ENCODE measurements at regions not wholly inside any gene's neighbourhood (a gene's known extent, or its start where the extent isn't known, plus 50 kb on each side); places are given as distances from the start of the nearest gene placed in this dataset.

DNA sequence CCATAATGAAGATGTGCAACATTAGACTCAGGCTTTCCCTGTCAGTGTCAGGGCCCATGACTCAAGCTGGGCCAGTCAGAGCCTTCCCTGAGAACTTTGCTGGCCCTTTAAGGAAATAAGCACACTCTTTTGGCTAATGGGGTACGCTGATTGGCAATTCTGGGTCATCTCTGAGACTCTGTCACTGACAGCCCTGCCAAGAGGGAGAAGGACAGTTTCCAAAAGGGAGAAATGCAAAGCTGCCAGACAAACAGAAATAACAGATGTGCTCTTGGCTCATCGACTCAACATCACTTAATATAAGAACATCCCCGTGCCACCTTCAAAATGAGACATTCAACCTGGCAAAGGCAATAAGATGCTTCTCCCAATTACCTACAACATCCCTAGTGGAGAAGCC, 491.9 kb upstream of the PROK2 start:
- H4K91ac ChIP-seq (ENCODE audit: insufficient read depth, low read depth, low read length) = no peak overlapping the region
- no peak overlapping the region for H4K8ac ChIP-seq (ENCODE audit: low read depth in 2 of 2, low read length in 2 of 2)
- POLR2A ChIA-PET (ENCODE audit: unreplicated experiment) = no interaction called here
- no peak for ATAC-seq (ENCODE audit: low read depth)
- no peak overlapping the region for H2AK5ac ChIP-seq (ENCODE audit: low read depth, low read length)
- no peak overlapping the region for H2AK9ac ChIP-seq (replicated peaks; ENCODE audit: low read depth, low read length, poor library complexity)
- H3K27me3 ChIP-seq (ENCODE audit: control insufficient read depth, insufficient read depth, low read length) = peaks cover 14% of the 10 kb centered on the region
- no peak overlapping the region for H2AFZ ChIP-seq (replicated peaks; ENCODE audit: low read length, poor library complexity)
- no peak overlapping the region for H3K27ac ChIP-seq (ENCODE audit: insufficient read depth, low read length)
- no peak overlapping the region for H3K23ac ChIP-seq (ENCODE audit: low read depth, low read length)
- H2BK15ac ChIP-seq (ENCODE audit: low read depth, low read length) = no peak overlapping the region
- 0 out of 2 replicates have a peak, but pooled peaks cover 3% of the 10 kb centered on the region for H3K9me1 ChIP-seq (ENCODE audit: insufficient read depth, low read length)
- H3K14ac ChIP-seq (replicated peaks; ENCODE audit: low read depth, low read length) = no peak overlapping the region
- no peaks in the 10 kb centered on the region for H3K79me1 ChIP-seq (ENCODE audit: low read depth in 1 of 2, low read length in 2 of 2)
- H2BK5ac ChIP-seq (ENCODE audit: low read depth, low read length, poor library complexity, severe bottlenecking) = no peak overlapping the region
- H3K4ac ChIP-seq (ENCODE audit: low read depth, low read length) = no peak overlapping the region
- H3K9ac ChIP-seq (ENCODE audit: low read depth, low read length) = no peak overlapping the region
- in situ Hi-C loops (cut with MboI; ENCODE audit: low sequenced_read_pairs) = no loop called here
- no peak overlapping the region for H2BK20ac ChIP-seq (ENCODE audit: low read depth, low read length)
- WGBS, 2 experiments (ENCODE audit: extremely low coverage in 2 of 2, insufficient read length in 1 of 2) = no CpG with 5 or more reads among the region's 3 CpGs
- H4K5ac ChIP-seq (ENCODE audit: low read depth, low read length) = no peak overlapping the region
- dilution Hi-C loops (cut with HindIII; ENCODE audit: low sequenced_read_pairs, unreplicated experiment) = no loop called here
- H3K4me3 ChIP-seq (ENCODE audit: insufficient read depth, low read depth, low read length) = no peak overlapping the region
- no peak overlapping the region for H3K4me2 ChIP-seq (ENCODE audit: low read depth, low read length)
- intact Hi-C loops (cut with micrococcal nuclease) = no loop called here
- no peaks in the 10 kb centered on the region for H3K9me3 ChIP-seq (ENCODE audit: control insufficient read depth, insufficient read depth, low read length)
- H3K18ac ChIP-seq (ENCODE audit: low read depth, low read length) = no peak overlapping the region
- TF ChIP-seq MAFK (IDR thresholded peaks at IDR 0.05; ENCODE audit: low read depth, low read length) (no peak), SMC3 (IDR thresholded peaks at IDR 0.05; ENCODE audit: low read depth, low read length) (no peak), BHLHE40 (IDR thresholded peaks at IDR 0.05; ENCODE audit: low read depth, low read length) (no peak), RAD21 (IDR thresholded peaks at IDR 0.05; ENCODE audit: low read length) (no peak), CHD1 (IDR thresholded peaks at IDR 0.05; ENCODE audit: low read depth, low read length) (no peak), RCOR1 (IDR thresholded peaks at IDR 0.05; ENCODE audit: insufficient replicate concordance, low read length) (no peak), NFE2L2 (IDR thresholded peaks at IDR 0.05; ENCODE audit: low read depth, low read length) (no peak), USF2 (IDR thresholded peaks at IDR 0.05; ENCODE audit: low read depth, low read length) (no peak), MAZ (IDR thresholded peaks at IDR 0.05; ENCODE audit: borderline replicate concordance, low read depth, low read length) (no peak), POLR2A (IDR thresholded peaks at IDR 0.05; ENCODE audit: low read depth, low read length) (no peak), CEBPB (IDR thresholded peaks at IDR 0.05; ENCODE audit: low read depth, low read length) (no peak), CTCF (conservative IDR thresholded peaks at IDR 0.05; ENCODE audit: low read depth, low read length) (no peak), MXI1 (IDR thresholded peaks at IDR 0.05; ENCODE audit: borderline replicate concordance, low read depth, low read length) (no peak)
- TF ChIP-seq, protein P1, sequence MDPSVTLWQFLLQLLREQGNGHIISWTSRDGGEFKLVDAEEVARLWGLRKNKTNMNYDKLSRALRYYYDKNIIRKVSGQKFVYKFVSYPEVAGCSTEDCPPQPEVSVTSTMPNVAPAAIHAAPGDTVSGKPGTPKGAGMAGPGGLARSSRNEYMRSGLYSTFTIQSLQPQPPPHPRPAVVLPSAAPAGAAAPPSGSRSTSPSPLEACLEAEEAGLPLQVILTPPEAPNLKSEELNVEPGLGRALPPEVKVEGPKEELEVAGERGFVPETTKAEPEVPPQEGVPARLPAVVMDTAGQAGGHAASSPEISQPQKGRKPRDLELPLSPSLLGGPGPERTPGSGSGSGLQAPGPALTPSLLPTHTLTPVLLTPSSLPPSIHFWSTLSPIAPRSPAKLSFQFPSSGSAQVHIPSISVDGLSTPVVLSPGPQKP (IDR thresholded peaks at IDR 0.05; ENCODE audit: borderline replicate concordance, low read depth, low read length) = no peak
- H3K4me1 ChIP-seq (ENCODE audit: control insufficient read depth, insufficient read depth, low read length) = peaks cover 15% of the 10 kb centered on the region
- no peaks in the 10 kb centered on the region for H4K20me1 ChIP-seq (ENCODE audit: insufficient read depth, low read length)
- H3K36me3 ChIP-seq (ENCODE audit: control insufficient read depth, insufficient read depth, low read length) = no peaks in the 10 kb centered on the region
- H3K56ac ChIP-seq (ENCODE audit: extremely low read depth, insufficient read depth, low read length) = no peak overlapping the region
- DNase-seq = no peak
- no peak overlapping the region for H2BK120ac ChIP-seq (ENCODE audit: low read depth, low read length)
- BruUV-seq (replicated peaks) = no TSS peak
- CTCF ChIA-PET = no interaction called here

All from IMR-90 (cell line).